ENCODE measurements at regions not wholly inside any gene's neighbourhood (a gene's known extent, or its start where the extent isn't known, plus 50 kb on each side); places are given as distances from the start of the nearest gene placed in this dataset.

- DNase-seq (ENCODE audit: low spot score), result no peak
Observed at GRCh38 chr12:118467641-118468305, 91.4 kb downstream of the SUDS3 start.

GRCh38 chr12:118472940-118473339 lies 96.6 kb downstream of the SUDS3 start:
- DNase-seq (ENCODE audit: low spot score), result no peak

GRCh38 chr12:118480235-118480634 lies 103.9 kb downstream of the SUDS3 start:
- no peak for DNase-seq (ENCODE audit: low spot score)

- DNase-seq (ENCODE audit: low spot score), result no peak
Observed at GRCh38 chr12:118488034-118488433, 111.7 kb downstream of the SUDS3 start.

GRCh38 chr12:118493962-118494361 lies 117.6 kb downstream of the SUDS3 start:
- DNase-seq (ENCODE audit: low spot score), result no peak

- DNase-seq (ENCODE audit: low spot score), result no peak
Observed at GRCh38 chr12:118494776-118495175, 118.4 kb downstream of the SUDS3 start.

- no peak for DNase-seq (ENCODE audit: low spot score)
Observed at GRCh38 chr12:118495296-118495695, 118.9 kb downstream of the SUDS3 start.

- DNase-seq (ENCODE audit: low spot score), result no peak
Observed at GRCh38 chr12:118498171-118498570, 121.8 kb downstream of the SUDS3 start.

GRCh38 chr12:118500299-118500698 lies 123.9 kb downstream of the SUDS3 start:
- no peak for DNase-seq (ENCODE audit: low spot score)

GRCh38 chr12:118501489-118501888 lies 125.1 kb downstream of the SUDS3 start:
- DNase-seq (ENCODE audit: low spot score), result no peak

GRCh38 chr12:118503476-118503875 lies 127.1 kb downstream of the SUDS3 start:
- DNase-seq (ENCODE audit: low spot score), result no peak

- DNase-seq (ENCODE audit: low spot score), result no peak
Observed at GRCh38 chr12:118512669-118513068, 136.3 kb downstream of the SUDS3 start.

GRCh38 chr12:118513611-118514010 lies 137.3 kb downstream of the SUDS3 start:
- DNase-seq (ENCODE audit: low spot score), result no peak

- DNase-seq (ENCODE audit: low spot score), result no peak
Observed at GRCh38 chr12:118514297-118514696, 137.9 kb downstream of the SUDS3 start.

GRCh38 chr12:118520214-118521035 lies 144.1 kb downstream of the SUDS3 start:
- no peak for DNase-seq (ENCODE audit: low spot score)

- no peak for DNase-seq (ENCODE audit: low spot score)
Observed at GRCh38 chr12:118521036-118521370, 144.6 kb downstream of the SUDS3 start.

GRCh38 chr12:118524446-118524845 lies 148.1 kb downstream of the SUDS3 start:
- DNase-seq (ENCODE audit: low spot score), result no peak

- DNase-seq (ENCODE audit: low spot score), result no peak
Observed at GRCh38 chr12:118525216-118525615, 148.9 kb downstream of the SUDS3 start.

- no peak for DNase-seq (ENCODE audit: low spot score)
Observed at GRCh38 chr12:118526255-118527095, 150.1 kb downstream of the SUDS3 start.

GRCh38 chr12:118527310-118527709 lies 151.0 kb downstream of the SUDS3 start:
- DNase-seq (ENCODE audit: low spot score), result no peak

GRCh38 chr12:118528625-118529024 lies 152.3 kb downstream of the SUDS3 start:
- no peak for DNase-seq (ENCODE audit: low spot score)

- DNase-seq (ENCODE audit: low spot score), result no peak
Observed at GRCh38 chr12:118534003-118534402, 157.6 kb downstream of the SUDS3 start.
